ENCODE measurements at regions not wholly inside any gene's neighbourhood (a gene's known extent, or its start where the extent isn't known, plus 50 kb on each side); places are given as distances from the start of the nearest gene placed in this dataset.

DNA sequence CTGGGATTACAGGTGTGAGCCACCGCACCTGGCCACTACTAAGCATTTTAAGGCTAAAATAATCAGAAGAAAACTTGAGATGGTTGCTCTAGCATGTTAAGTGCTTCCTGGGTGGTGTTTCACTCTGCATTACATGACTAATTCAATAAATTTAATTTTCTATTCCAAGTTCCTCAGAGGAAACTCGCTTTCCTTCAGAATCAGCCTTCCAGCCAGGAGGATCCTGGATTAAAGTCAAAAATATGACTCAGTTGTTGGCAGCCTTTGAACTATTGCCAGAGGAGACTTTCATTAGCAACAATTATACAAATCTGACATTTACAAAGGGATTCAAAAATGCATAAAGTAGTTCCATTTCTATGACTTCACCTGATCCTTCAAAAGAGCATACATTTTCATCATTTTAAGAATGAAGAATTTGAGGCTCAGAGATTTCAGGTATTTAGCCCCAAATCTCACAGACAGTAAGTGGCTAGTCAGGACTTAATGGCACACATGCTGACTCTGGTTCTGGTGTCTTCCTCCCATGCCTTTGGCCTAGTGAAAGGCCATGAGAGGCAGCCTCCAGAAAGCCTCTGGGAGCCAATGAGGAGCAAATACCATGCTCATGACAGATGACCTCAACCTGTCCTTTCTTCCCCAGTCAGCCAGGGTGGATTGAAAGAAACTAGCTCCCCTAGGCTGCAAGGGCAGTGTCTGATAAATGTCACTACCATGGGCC lies 115.7 kb downstream of the MAP3K21 start:
- Histone ChIP-seq H3K27ac (no peak overlapping the region), H3K9me3 (peaks cover 0 to 12% (median 0%) of the 10 kb centered on the region in 3 donors), H3K4me3 (no peak overlapping the region), H3K36me3 (no peaks in the 10 kb centered on the region), H3K27me3 (peaks cover 28% of the 10 kb centered on the region), H3K4me1 (no peaks in the 10 kb centered on the region)
- WGBS, 2 donors (ENCODE audit: low coverage in 1 of 2): 50 to 100% methylated on average over 1 to 2 of the region's 2 CpGs
- ATAC-seq: no peak
- TF ChIP-seq EP300 (IDR thresholded peaks at IDR 0.05) (no peak), POLR2A (IDR thresholded peaks at IDR 0.05) (no peak), POLR2AphosphoS5 (IDR thresholded peaks at IDR 0.05) (no peak)
- TF ChIP-seq, protein P1, sequence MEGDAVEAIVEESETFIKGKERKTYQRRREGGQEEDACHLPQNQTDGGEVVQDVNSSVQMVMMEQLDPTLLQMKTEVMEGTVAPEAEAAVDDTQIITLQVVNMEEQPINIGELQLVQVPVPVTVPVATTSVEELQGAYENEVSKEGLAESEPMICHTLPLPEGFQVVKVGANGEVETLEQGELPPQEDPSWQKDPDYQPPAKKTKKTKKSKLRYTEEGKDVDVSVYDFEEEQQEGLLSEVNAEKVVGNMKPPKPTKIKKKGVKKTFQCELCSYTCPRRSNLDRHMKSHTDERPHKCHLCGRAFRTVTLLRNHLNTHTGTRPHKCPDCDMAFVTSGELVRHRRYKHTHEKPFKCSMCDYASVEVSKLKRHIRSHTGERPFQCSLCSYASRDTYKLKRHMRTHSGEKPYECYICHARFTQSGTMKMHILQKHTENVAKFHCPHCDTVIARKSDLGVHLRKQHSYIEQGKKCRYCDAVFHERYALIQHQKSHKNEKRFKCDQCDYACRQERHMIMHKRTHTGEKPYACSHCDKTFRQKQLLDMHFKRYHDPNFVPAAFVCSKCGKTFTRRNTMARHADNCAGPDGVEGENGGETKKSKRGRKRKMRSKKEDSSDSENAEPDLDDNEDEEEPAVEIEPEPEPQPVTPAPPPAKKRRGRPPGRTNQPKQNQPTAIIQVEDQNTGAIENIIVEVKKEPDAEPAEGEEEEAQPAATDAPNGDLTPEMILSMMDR (IDR thresholded peaks at IDR 0.05): no peak

DNA sequence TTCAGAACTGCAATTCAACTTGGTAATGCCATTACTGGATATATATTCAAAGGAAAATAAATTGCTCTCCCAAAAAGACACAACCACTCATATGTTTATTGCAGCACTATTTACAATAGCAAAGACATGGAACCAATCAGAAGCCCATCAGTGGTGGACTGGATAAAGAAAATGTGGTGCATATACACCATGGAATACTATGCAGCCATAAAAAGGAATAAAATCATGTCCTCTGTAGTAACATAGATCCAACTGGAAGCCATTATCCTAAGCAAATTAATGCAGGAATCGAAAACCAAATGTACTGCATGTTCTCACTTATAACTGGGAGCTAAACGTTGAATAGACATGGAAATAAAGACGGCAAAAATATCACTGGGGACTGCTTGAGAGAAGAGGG lies 117.0 kb downstream of the MAP3K21 start:
- no peak for ATAC-seq
- Histone ChIP-seq H3K4me3 (no peak overlapping the region), H3K4me1 (no peaks in the 10 kb centered on the region), H3K36me3 (no peaks in the 10 kb centered on the region), H3K9me3 (peaks cover 0 to 12% (median 0%) of the 10 kb centered on the region in 3 donors), H3K27ac (no peak overlapping the region), H3K27me3 (peaks cover 20% of the 10 kb centered on the region)
- no peak for TF ChIP-seq EP300 (IDR thresholded peaks at IDR 0.05)
- 78 to 89% methylated on average over 3 of the region's 3 CpGs for WGBS, 2 donors (ENCODE audit: low coverage in 1 of 2)

DNA sequence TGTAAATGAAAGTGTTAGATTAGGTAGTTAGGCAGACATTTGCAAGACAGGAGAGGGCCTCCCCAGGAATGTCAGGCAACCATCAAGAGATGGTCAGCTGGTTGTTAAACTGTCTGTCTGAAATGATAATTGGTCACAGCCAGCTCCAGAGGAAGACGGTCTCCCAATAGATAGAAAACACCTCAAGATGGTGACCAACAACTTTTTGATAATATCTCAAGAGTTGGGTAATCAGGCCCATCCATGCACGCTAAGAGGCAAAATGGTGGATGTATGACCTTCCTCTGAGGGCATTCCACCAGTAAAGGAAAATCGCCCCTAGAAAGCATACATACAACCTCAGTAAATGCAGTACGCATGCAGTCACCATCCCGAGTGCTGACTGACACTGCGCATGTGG lies 118.2 kb downstream of the MAP3K21 start:
- no peak for ATAC-seq
- H3K9me3 ChIP-seq: peaks cover 0 to 12% (median 0%) of the 10 kb centered on the region in 3 donors
- H3K36me3 ChIP-seq: no peaks in the 10 kb centered on the region
- H3K4me1 ChIP-seq: no peaks in the 10 kb centered on the region
- no peak overlapping the region for H3K4me3 ChIP-seq
- H3K27me3 ChIP-seq: peaks cover 12% of the 10 kb centered on the region
- no peak overlapping the region for H3K27ac ChIP-seq
- no peak for TF ChIP-seq POLR2AphosphoS5 (IDR thresholded peaks at IDR 0.05)
- TF ChIP-seq, protein P1 (IDR thresholded peaks at IDR 0.05): no peak
- TF ChIP-seq POLR2A (IDR thresholded peaks at IDR 0.05): no peak
- TF ChIP-seq EP300 (IDR thresholded peaks at IDR 0.05): no peak
- 91 to 94% methylated on average over 6 of the region's 6 CpGs for WGBS, 2 donors (ENCODE audit: low coverage in 1 of 2)

DNA sequence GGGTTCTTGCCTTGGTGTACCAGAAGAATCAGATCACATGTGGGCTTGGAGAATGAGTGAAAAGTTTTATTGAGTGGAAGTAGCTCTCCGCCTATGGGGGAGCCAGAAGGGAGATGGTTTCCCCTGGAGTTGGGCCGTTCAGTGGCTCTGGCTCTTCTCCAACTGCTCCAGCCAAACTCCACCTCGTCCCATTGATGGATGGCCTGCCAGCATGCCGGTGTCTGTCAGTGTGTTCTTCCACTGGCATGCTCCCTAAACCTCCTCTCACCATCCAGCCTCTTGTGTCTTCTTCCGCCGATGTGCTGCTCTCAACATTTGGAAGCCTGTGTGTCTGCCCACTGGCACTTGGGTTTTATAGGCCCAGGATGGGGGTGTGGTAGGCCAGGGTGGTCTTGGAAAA lies 119.4 kb downstream of the MAP3K21 start:
- H3K4me1 ChIP-seq: no peaks in the 10 kb centered on the region
- H3K27ac ChIP-seq: no peak overlapping the region
- no peaks in the 10 kb centered on the region for H3K36me3 ChIP-seq
- WGBS, 2 donors (ENCODE audit: low coverage in 1 of 2): 75 to 86% methylated on average over 3 to 4 of the region's 6 CpGs
- TF ChIP-seq, protein P1 (IDR thresholded peaks at IDR 0.05): no peak
- no peak for TF ChIP-seq EP300 (IDR thresholded peaks at IDR 0.05)
- no peak for TF ChIP-seq POLR2A (IDR thresholded peaks at IDR 0.05)
- TF ChIP-seq POLR2AphosphoS5 (IDR thresholded peaks at IDR 0.05): no peak
- H3K27me3 ChIP-seq: peaks cover 7% of the 10 kb centered on the region
- ATAC-seq: no peak
- H3K4me3 ChIP-seq: no peak overlapping the region
- H3K9me3 ChIP-seq: peaks cover 0 to 12% (median 0%) of the 10 kb centered on the region in 3 donors

DNA sequence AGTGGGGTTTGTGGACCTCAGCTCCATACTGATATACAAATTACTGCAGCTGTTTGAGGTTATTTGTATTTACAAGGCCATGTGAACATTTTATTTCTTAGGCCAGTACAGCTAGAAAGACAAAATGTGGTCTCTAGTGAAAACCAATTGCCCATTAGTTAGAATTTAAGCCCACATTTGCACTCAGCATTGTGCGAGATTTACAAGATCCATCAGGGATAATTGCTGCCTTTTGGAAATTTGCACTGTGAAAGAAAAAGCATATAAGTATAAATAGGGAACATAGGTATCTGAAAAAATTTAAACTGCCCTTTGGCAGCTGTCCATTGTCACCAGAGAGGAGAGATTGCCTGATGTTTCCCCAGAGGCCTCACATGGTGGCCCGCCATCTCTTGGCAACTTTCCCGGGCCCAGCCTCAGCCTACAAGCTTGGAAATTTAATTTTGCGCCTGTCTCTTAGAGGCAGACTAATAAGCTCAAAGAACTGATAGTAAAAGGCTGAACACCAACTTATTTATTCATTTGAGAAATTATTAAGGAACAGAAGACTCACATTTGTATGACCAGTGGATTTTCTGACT lies 120.7 kb downstream of the MAP3K21 start:
- ATAC-seq: no peak
- WGBS, 2 donors (ENCODE audit: low coverage in 1 of 2): 52 to 58% methylated on average over 2 to 4 of the region's 4 CpGs
- peaks cover 7% of the 10 kb centered on the region for H3K27me3 ChIP-seq
- no peak for TF ChIP-seq EP300 (IDR thresholded peaks at IDR 0.05)
- TF ChIP-seq, protein P1 (IDR thresholded peaks at IDR 0.05): no peak
- TF ChIP-seq POLR2AphosphoS5 (IDR thresholded peaks at IDR 0.05): no peak
- TF ChIP-seq POLR2A (IDR thresholded peaks at IDR 0.05): no peak
- H3K4me3 ChIP-seq: no peak overlapping the region
- no peak overlapping the region for H3K27ac ChIP-seq
- H3K9me3 ChIP-seq: peaks cover 0 to 12% (median 0%) of the 10 kb centered on the region in 3 donors
- H3K4me1 ChIP-seq: no peaks in the 10 kb centered on the region
- H3K36me3 ChIP-seq: no peaks in the 10 kb centered on the region
